Fibroblast of lung (primary cell): ENCODE measurements at regions not wholly inside any gene's neighbourhood (a gene's known extent, or its start where the extent isn't known, plus 50 kb on each side); places are given as distances from the start of the nearest gene placed in this dataset.

Experiments
- CTCF ChIP-seq, 2 donors: IDR thresholded peaks in 1 of 2; conservative IDR thresholded peaks in 1 of 2; 1 replicate in 1 of 2; 2 replicates in 1 of 2; pipeline ENCODE4 v1.5.1; 2011 to 2012; ENCODE audit warnings: low read length in 2 of 2, control low read depth in 1 of 2, inconsistent platforms in 1 of 2, low read depth in 1 of 2, mild to moderate bottlenecking in 1 of 2
- EZH2 ChIP-seq: IDR thresholded peaks from 2 replicates; pipeline ENCODE4 v1.5.1; 2012; ENCODE audit warnings: low read length, control low read depth, mild to moderate bottlenecking; ENCODE audit errors: missing control alignments

GRCh38 chr17:21549107-21549687 lies 143.1 kb upstream of the KCNJ18 start:
- TF ChIP-seq CTCF (conservative IDR thresholded peaks at IDR 0.05 in 1 of 2, IDR thresholded peaks at IDR 0.05 in 1 of 2; ENCODE audit: low read depth in 1 of 2, low read length in 2 of 2), result no peak
- no peak for TF ChIP-seq EZH2
